ENCODE measurements at regions not wholly inside any gene's neighbourhood (a gene's known extent, or its start where the extent isn't known, plus 50 kb on each side); places are given as distances from the start of the nearest gene placed in this dataset.
A peak's percentile ranks its signal among the peaks of the same experiment; 100 is the strongest.

GRCh38 chr12:124411953-124412645, 117.2 kb downstream of the RFLNA start:
- no peak overlapping the region for H3K27ac ChIP-seq (ENCODE audit: low read depth, low read length)
- WGBS (ENCODE audit: insufficient coverage): 67% methylated on average over 19 of the region's 22 CpGs

GRCh38 chr12:124411281-124411878, 116.5 kb downstream of the RFLNA start:
- no peak for DNase-seq (ENCODE audit: low read depth in 4 of 6, low spot score in 6 of 6)
- WGBS (ENCODE audit: insufficient coverage): 81% methylated on average over 19 of the region's 25 CpGs
- no peak overlapping the region for H3K27ac ChIP-seq (ENCODE audit: low read depth, low read length)
- H3K4me3 ChIP-seq (ENCODE audit: low read depth, low read length): no peak overlapping the region
- peaks cover 72% of the 10 kb centered on the region for H3K4me1 ChIP-seq (ENCODE audit: control insufficient read depth, insufficient read depth, low read length)
- H3K27me3 ChIP-seq (ENCODE audit: control insufficient read depth, insufficient read depth, low read length): no peaks in the 10 kb centered on the region
- no peaks in the 10 kb centered on the region for H3K9me3 ChIP-seq (ENCODE audit: control insufficient read depth, insufficient read depth, low read length)
- peaks cover 77% of the 10 kb centered on the region for H3K36me3 ChIP-seq (ENCODE audit: control insufficient read depth, insufficient read depth, low read length)

More at GRCh38 chr12:124411953-124412645, 117.2 kb downstream of the RFLNA start:
- Histone ChIP-seq H3K27me3 (ENCODE audit: control insufficient read depth, insufficient read depth, low read length) (no peaks in the 10 kb centered on the region), H3K4me1 (ENCODE audit: control insufficient read depth, insufficient read depth, low read length) (peaks cover 72% of the 10 kb centered on the region), H3K9me3 (ENCODE audit: control insufficient read depth, insufficient read depth, low read length) (no peaks in the 10 kb centered on the region), H3K4me3 (ENCODE audit: low read depth, low read length) (no peak overlapping the region), H3K36me3 (ENCODE audit: control insufficient read depth, insufficient read depth, low read length) (peaks cover 79% of the 10 kb centered on the region)
- DNase-seq (ENCODE audit: low read depth in 4 of 6, low spot score in 6 of 6): peak in 2 of 6 donors; percentile 49 to 65

GRCh38 chr12:124410354-124411175, 115.7 kb downstream of the RFLNA start:
- no peak overlapping the region for H3K4me3 ChIP-seq (ENCODE audit: low read depth, low read length)
- WGBS (ENCODE audit: insufficient coverage): 44% methylated on average over 15 of the region's 15 CpGs
- peaks cover 73% of the 10 kb centered on the region for H3K4me1 ChIP-seq (ENCODE audit: control insufficient read depth, insufficient read depth, low read length)
- no peaks in the 10 kb centered on the region for H3K9me3 ChIP-seq (ENCODE audit: control insufficient read depth, insufficient read depth, low read length)
- H3K27me3 ChIP-seq (ENCODE audit: control insufficient read depth, insufficient read depth, low read length): no peaks in the 10 kb centered on the region
- H3K27ac ChIP-seq (ENCODE audit: low read depth, low read length): no peak overlapping the region
- peak in 1 of 6 donors; percentile 38 for DNase-seq (ENCODE audit: low read depth in 4 of 6, low spot score in 6 of 6)
- peaks cover 78% of the 10 kb centered on the region for H3K36me3 ChIP-seq (ENCODE audit: control insufficient read depth, insufficient read depth, low read length)

GRCh38 chr12:124408822-124409517, 114.1 kb downstream of the RFLNA start:
- DNase-seq (ENCODE audit: low read depth in 4 of 6, low spot score in 6 of 6): peak in 2 of 6 donors; percentile 62 to 72
- Histone ChIP-seq H3K27ac (ENCODE audit: low read depth, low read length) (no peak overlapping the region), H3K27me3 (ENCODE audit: control insufficient read depth, insufficient read depth, low read length) (no peaks in the 10 kb centered on the region), H3K4me1 (ENCODE audit: control insufficient read depth, insufficient read depth, low read length) (peaks cover 73% of the 10 kb centered on the region), H3K4me3 (ENCODE audit: low read depth, low read length) (no peak overlapping the region), H3K9me3 (ENCODE audit: control insufficient read depth, insufficient read depth, low read length) (no peaks in the 10 kb centered on the region), H3K36me3 (ENCODE audit: control insufficient read depth, insufficient read depth, low read length) (peaks cover 80% of the 10 kb centered on the region)
- 58% methylated on average over 25 of the region's 25 CpGs for WGBS (ENCODE audit: insufficient coverage)

GRCh38 chr12:124407074-124407473, 112.2 kb downstream of the RFLNA start:
- no peak for DNase-seq (ENCODE audit: low read depth in 4 of 6, low spot score in 6 of 6)
- H3K36me3 ChIP-seq (ENCODE audit: control insufficient read depth, insufficient read depth, low read length): peaks cover 79% of the 10 kb centered on the region
- no peaks in the 10 kb centered on the region for H3K9me3 ChIP-seq (ENCODE audit: control insufficient read depth, insufficient read depth, low read length)
- no peak overlapping the region for H3K4me3 ChIP-seq (ENCODE audit: low read depth, low read length)
- 78% methylated on average over 8 of the region's 8 CpGs for WGBS (ENCODE audit: insufficient coverage)
- H3K4me1 ChIP-seq (ENCODE audit: control insufficient read depth, insufficient read depth, low read length): peaks cover 73% of the 10 kb centered on the region
- no peak overlapping the region for H3K27ac ChIP-seq (ENCODE audit: low read depth, low read length)
- H3K27me3 ChIP-seq (ENCODE audit: control insufficient read depth, insufficient read depth, low read length): no peaks in the 10 kb centered on the region

GRCh38 chr12:124406043-124406442, 111.2 kb downstream of the RFLNA start:
- 96% methylated on average over 8 of the region's 10 CpGs for WGBS (ENCODE audit: insufficient coverage)
- no peaks in the 10 kb centered on the region for H3K9me3 ChIP-seq (ENCODE audit: control insufficient read depth, insufficient read depth, low read length)
- no peak overlapping the region for H3K27ac ChIP-seq (ENCODE audit: low read depth, low read length)
- peaks cover 71% of the 10 kb centered on the region for H3K4me1 ChIP-seq (ENCODE audit: control insufficient read depth, insufficient read depth, low read length)
- H3K36me3 ChIP-seq (ENCODE audit: control insufficient read depth, insufficient read depth, low read length): peaks cover 77% of the 10 kb centered on the region
- H3K4me3 ChIP-seq (ENCODE audit: low read depth, low read length): no peak overlapping the region
- DNase-seq (ENCODE audit: low read depth in 4 of 6, low spot score in 6 of 6): no peak
- H3K27me3 ChIP-seq (ENCODE audit: control insufficient read depth, insufficient read depth, low read length): no peaks in the 10 kb centered on the region

- peaks cover 70% of the 10 kb centered on the region for H3K4me1 ChIP-seq (ENCODE audit: control insufficient read depth, insufficient read depth, low read length)
- no peaks in the 10 kb centered on the region for H3K9me3 ChIP-seq (ENCODE audit: control insufficient read depth, insufficient read depth, low read length)
- no peak overlapping the region for H3K27ac ChIP-seq (ENCODE audit: low read depth, low read length)
- no peak for DNase-seq (ENCODE audit: low read depth in 4 of 6, low spot score in 6 of 6)
- H3K4me3 ChIP-seq (ENCODE audit: low read depth, low read length): no peak overlapping the region
- H3K36me3 ChIP-seq (ENCODE audit: control insufficient read depth, insufficient read depth, low read length): peaks cover 78% of the 10 kb centered on the region
- no peaks in the 10 kb centered on the region for H3K27me3 ChIP-seq (ENCODE audit: control insufficient read depth, insufficient read depth, low read length)
- WGBS (ENCODE audit: insufficient coverage): 79% methylated on average over 15 of the region's 15 CpGs
Observed at GRCh38 chr12:124405592-124405991, 110.7 kb downstream of the RFLNA start.

- WGBS (ENCODE audit: insufficient coverage): 84% methylated on average over 10 of the region's 10 CpGs
- Histone ChIP-seq H3K4me3 (ENCODE audit: low read depth, low read length) (no peak overlapping the region), H3K9me3 (ENCODE audit: control insufficient read depth, insufficient read depth, low read length) (no peaks in the 10 kb centered on the region), H3K36me3 (ENCODE audit: control insufficient read depth, insufficient read depth, low read length) (peaks cover 79% of the 10 kb centered on the region), H3K27me3 (ENCODE audit: control insufficient read depth, insufficient read depth, low read length) (no peaks in the 10 kb centered on the region), H3K27ac (ENCODE audit: low read depth, low read length) (no peak overlapping the region), H3K4me1 (ENCODE audit: control insufficient read depth, insufficient read depth, low read length) (peaks cover 66% of the 10 kb centered on the region)
- no peak for DNase-seq (ENCODE audit: low read depth in 4 of 6, low spot score in 6 of 6)
Observed at GRCh38 chr12:124405151-124405550, 110.3 kb downstream of the RFLNA start.

GRCh38 chr12:124404162-124404784, 109.4 kb downstream of the RFLNA start:
- DNase-seq (ENCODE audit: low read depth in 4 of 6, low spot score in 6 of 6): no peak
- no peaks in the 10 kb centered on the region for H3K9me3 ChIP-seq (ENCODE audit: control insufficient read depth, insufficient read depth, low read length)
- H3K27ac ChIP-seq (ENCODE audit: low read depth, low read length): no peak overlapping the region
- H3K36me3 ChIP-seq (ENCODE audit: control insufficient read depth, insufficient read depth, low read length): peaks cover 79% of the 10 kb centered on the region
- WGBS (ENCODE audit: insufficient coverage): 51% methylated on average over 17 of the region's 17 CpGs
- peaks cover 63% of the 10 kb centered on the region for H3K4me1 ChIP-seq (ENCODE audit: control insufficient read depth, insufficient read depth, low read length)
- no peak overlapping the region for H3K4me3 ChIP-seq (ENCODE audit: low read depth, low read length)
- H3K27me3 ChIP-seq (ENCODE audit: control insufficient read depth, insufficient read depth, low read length): no peaks in the 10 kb centered on the region

Data from spinal cord (tissue), 9 donors.